Activated CD4-positive, alpha-beta memory T cell treated with anti-CD3 and anti-CD28 coated beads for 36 hours (primary cell): ENCODE measurements at regions not wholly inside any gene's neighbourhood (a gene's known extent, or its start where the extent isn't known, plus 50 kb on each side); places are given as distances from the start of the nearest gene placed in this dataset.

ENCODE experiments used
- CTCF ChIA-PET: fragments of 350-600 bp; sonication (Branson Sonifier 250); formaldehyde crosslinking; loops from one replicate; lab custom pipeline; 2021; ENCODE audit warnings: antibody characterized with exemption, inconsistent platforms; lab: Charles Lee
- POLR2A ChIA-PET: fragments of 350-600 bp; sonication (Branson Sonifier 250); formaldehyde crosslinking; loops from one replicate; lab custom pipeline; 2021; ENCODE audit warnings: antibody characterized with exemption; lab: Charles Lee
- DNase-seq: peaks from one replicate; pipeline ENCODE4 v3.0.0-alpha.2; 2020
- H3K27ac Mint-ChIP-seq: one replicate; pipeline ENCODE4 v1.8.0; 2021; ENCODE audit warnings: mixed read lengths
- H3K27me3 Mint-ChIP-seq: one replicate; pipeline ENCODE4 v1.8.0; 2021; ENCODE audit warnings: mixed read lengths
- H3K36me3 Mint-ChIP-seq: one replicate; pipeline ENCODE4 v1.8.0; 2021; ENCODE audit warnings: mixed read lengths
- H3K4me1 Mint-ChIP-seq: one replicate; pipeline ENCODE4 v1.8.0; 2021; ENCODE audit warnings: low read depth, mixed read lengths
- H3K4me3 Mint-ChIP-seq: one replicate; pipeline ENCODE4 v1.8.0; 2021; ENCODE audit warnings: mild to moderate bottlenecking, mixed read lengths
- H3K9me3 Mint-ChIP-seq: one replicate; pipeline ENCODE4 v1.8.0; 2021; ENCODE audit warnings: mixed read lengths
- intact Hi-C: fragments of 100-400 bp; cut with micrococcal nuclease; formaldehyde crosslinking; loops from one replicate; pipeline ENCODE4 v1.15.1; 2023

DNA sequence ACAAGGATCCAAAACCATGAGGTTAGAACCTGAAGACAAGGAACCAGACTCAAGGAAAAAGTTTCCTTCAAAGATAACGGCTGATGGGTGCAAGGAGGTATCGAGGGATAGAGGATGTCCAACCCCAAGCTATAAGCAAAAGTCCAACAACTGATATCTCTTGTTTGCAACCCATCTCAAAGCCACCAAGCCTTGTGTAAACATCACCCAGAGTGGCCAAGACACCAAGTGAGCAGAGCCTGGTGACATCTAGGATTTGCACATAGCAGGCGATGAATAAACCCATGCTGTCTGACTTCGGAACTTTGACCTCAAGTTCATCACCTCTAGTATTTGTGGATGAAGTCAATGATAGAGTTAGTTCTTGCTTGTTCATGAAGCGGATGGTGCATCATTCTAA, 180.7 kb downstream of the ETS2 start:
- no peak overlapping the region for H3K27ac Mint-ChIP-seq
- no peak overlapping the region for H3K4me3 Mint-ChIP-seq
- ChIA-PET CTCF (no interaction called here), POLR2A (no interaction called here)
- H3K4me1 Mint-ChIP-seq = peaks cover 18% of the 10 kb centered on the region
- H3K9me3 Mint-ChIP-seq = no peaks in the 10 kb centered on the region
- intact Hi-C loops = loop anchor here (10.0 kb wide), 1 partner anchor 152 kb away; no protein-coding TSS in a partner anchor
- peaks cover 2% of the 10 kb centered on the region for H3K36me3 Mint-ChIP-seq
- peaks cover 56% of the 10 kb centered on the region for H3K27me3 Mint-ChIP-seq
- no peak for DNase-seq

DNA sequence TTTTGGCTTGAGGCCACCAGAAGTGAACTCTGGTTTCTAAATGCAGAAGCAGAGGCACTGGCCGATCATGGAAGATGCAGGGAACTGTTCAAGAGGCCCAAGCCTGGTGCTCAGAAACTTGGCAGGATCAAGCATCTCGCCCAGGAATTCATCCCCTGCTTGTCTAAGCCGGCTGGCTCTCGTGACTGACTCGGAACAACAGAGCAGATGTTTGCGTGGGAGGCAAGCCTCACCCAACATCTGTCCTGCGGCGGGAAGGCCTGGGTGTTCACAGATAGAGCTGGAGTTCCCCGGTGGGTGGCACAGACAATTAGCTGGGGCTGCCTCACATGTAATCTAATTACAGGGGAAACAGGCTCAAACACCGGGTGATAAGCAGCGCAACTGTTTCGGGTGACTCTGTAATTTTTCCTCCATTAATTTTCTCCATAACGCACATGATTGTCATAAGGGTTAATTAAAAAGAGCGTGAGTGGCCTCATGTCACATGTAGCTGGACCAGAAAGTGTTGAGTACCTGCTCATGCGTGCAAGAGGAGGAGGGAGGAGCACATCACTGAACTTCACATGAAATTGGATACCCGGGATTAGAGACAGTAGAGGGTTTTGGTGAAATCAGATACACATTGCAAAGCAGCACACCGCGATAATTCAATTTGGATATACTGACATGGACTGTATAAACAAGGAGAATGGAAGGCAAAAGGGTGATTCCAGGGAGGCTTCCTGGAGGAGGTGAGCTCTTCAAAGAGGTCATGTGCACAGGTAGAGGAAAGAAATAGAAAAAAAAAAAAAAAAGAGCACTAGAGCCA, 180.0 kb downstream of the ETS2 start:
- CTCF ChIA-PET = interaction anchor here (0.5 kb wide), 1 partner anchor 216 kb away, joined by 3 read pairs; no protein-coding TSS in a partner anchor
- no peaks in the 10 kb centered on the region for H3K9me3 Mint-ChIP-seq
- POLR2A ChIA-PET = no interaction called here
- H3K36me3 Mint-ChIP-seq = peaks cover 2% of the 10 kb centered on the region
- peak; percentile 76 for DNase-seq
- no peak overlapping the region for H3K4me3 Mint-ChIP-seq
- peak overlapping the region; percentile 32 for H3K27ac Mint-ChIP-seq
- intact Hi-C loops = loop anchor here (1.0 to 10.0 kb wide), 2 partner anchors 151 to 217 kb away; no protein-coding TSS in a partner anchor
- H3K4me1 Mint-ChIP-seq = peaks cover 18% of the 10 kb centered on the region
- peaks cover 57% of the 10 kb centered on the region for H3K27me3 Mint-ChIP-seq

DNA sequence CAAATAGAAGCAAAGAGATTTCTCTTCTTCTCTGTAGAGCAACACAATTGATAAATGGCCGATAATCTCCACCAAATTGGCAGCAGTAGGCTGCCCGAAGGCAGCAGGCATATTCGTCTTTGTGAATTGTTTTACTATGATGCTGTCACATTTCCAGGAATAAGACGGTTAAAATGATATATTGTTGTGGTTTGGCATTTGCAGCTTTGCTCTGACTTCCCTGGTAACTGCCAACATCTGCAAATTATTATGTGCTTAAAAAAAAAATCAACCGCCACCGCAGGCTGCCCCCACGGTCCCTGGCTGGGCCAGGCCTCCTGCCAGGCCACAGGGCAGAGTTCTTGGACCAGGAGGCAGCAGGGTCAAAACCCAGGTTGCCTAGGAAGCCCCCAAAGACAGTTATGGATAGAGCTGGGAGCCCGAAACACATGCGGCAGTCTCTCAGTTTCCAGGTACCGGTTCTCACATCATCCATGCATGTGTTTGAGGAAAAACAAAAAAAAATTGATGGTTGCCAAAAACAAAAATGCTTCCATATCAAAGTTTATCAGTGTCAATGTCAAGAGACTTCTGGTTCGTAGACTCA, 179.3 kb downstream of the ETS2 start:
- Mint-ChIP-seq H3K4me3 (no peak overlapping the region), H3K4me1 (peaks cover 18% of the 10 kb centered on the region), H3K36me3 (peaks cover 2% of the 10 kb centered on the region), H3K27me3 (peaks cover 59% of the 10 kb centered on the region), H3K9me3 (no peaks in the 10 kb centered on the region), H3K27ac (peak overlapping the region; percentile 32)
- no peak for DNase-seq
- intact Hi-C loops = loop anchor here (1.0 to 10.0 kb wide), 2 partner anchors 150 to 217 kb away; no protein-coding TSS in a partner anchor
- ChIA-PET POLR2A (no interaction called here), CTCF (no interaction called here)

DNA sequence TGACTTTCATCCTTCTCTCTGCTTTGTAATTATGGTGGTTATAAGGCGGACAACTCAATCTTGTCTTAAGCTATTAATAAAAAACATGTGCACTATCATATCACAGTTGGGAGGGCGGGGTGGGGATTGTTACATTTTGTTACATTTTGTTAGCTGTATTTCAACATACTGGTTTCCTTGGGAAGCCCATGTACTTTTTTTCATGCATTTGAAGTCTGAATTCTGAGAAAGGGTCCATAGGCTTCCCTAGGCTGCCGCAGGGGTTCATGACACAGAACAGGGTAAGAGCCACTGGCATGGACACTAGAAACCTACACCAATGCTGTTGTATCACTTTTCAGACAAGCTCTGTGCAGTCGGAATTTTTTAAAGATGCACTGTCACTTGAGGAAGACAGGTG, 178.8 kb downstream of the ETS2 start:
- H3K4me1 Mint-ChIP-seq = peaks cover 18% of the 10 kb centered on the region
- H3K27ac Mint-ChIP-seq = no peak overlapping the region
- H3K27me3 Mint-ChIP-seq = peaks cover 59% of the 10 kb centered on the region
- no peak overlapping the region for H3K4me3 Mint-ChIP-seq
- POLR2A ChIA-PET = no interaction called here
- H3K36me3 Mint-ChIP-seq = peaks cover 2% of the 10 kb centered on the region
- no peak for DNase-seq
- no peaks in the 10 kb centered on the region for H3K9me3 Mint-ChIP-seq
- CTCF ChIA-PET = no interaction called here
- intact Hi-C loops = loop anchor here (10.0 kb wide), 1 partner anchor 150 kb away; no protein-coding TSS in a partner anchor

DNA sequence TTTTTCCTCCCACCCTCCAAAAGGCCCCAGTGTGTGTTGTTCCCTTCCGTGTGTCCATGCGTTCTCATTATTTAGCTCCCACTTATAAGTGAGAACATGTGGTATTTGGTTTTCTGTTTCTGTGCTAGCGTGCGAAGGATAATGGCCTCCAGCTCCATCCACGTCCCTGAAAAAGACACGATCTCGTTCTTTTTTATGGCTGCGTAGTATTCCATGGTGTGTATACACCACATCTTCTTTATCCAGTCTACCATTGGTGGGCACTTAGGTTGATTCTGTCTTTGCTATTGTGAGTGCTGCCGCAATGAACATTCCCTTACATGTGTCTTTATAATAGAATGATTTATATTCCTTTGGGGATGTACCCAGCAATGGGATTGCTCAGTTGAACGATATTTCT, 177.8 kb downstream of the ETS2 start:
- POLR2A ChIA-PET = no interaction called here
- Mint-ChIP-seq H3K27me3 (peaks cover 53% of the 10 kb centered on the region), H3K4me3 (no peak overlapping the region), H3K27ac (no peak overlapping the region), H3K9me3 (no peaks in the 10 kb centered on the region), H3K36me3 (peaks cover 2% of the 10 kb centered on the region), H3K4me1 (peaks cover 18% of the 10 kb centered on the region)
- intact Hi-C loops = loop anchor here (10.0 kb wide), 1 partner anchor 149 kb away; no protein-coding TSS in a partner anchor
- CTCF ChIA-PET = interaction anchor here (0.7 kb wide), 1 partner anchor 161 kb away, joined by 3 read pairs; no protein-coding TSS in a partner anchor
- DNase-seq = no peak

DNA sequence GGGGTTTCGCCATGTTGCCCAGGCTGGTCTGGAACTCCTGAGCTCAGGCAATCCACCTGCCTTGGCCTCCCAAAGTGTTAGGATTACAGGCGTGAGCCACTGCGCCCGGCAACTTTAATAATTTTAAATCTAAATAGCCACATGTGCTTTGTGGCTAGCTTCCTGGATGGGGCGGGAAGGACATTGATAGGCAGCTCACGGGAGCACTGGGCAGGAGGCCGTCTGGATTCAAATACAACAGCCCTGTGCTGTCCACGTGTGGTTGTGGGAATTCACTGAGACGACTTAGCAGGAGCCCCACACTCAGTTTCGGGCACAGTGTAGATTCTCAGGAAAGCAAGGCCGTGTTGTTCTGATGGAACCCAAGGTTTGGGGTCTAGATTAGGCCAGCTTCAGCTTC, 177.1 kb downstream of the ETS2 start:
- Mint-ChIP-seq H3K36me3 (peaks cover 2% of the 10 kb centered on the region), H3K4me1 (peaks cover 18% of the 10 kb centered on the region), H3K9me3 (no peaks in the 10 kb centered on the region), H3K27me3 (peaks cover 47% of the 10 kb centered on the region), H3K4me3 (no peak overlapping the region), H3K27ac (no peak overlapping the region)
- no peak for DNase-seq
- POLR2A ChIA-PET = no interaction called here
- intact Hi-C loops = loop anchor here (10.0 kb wide), 1 partner anchor 148 kb away; no protein-coding TSS in a partner anchor
- CTCF ChIA-PET = no interaction called here

DNA sequence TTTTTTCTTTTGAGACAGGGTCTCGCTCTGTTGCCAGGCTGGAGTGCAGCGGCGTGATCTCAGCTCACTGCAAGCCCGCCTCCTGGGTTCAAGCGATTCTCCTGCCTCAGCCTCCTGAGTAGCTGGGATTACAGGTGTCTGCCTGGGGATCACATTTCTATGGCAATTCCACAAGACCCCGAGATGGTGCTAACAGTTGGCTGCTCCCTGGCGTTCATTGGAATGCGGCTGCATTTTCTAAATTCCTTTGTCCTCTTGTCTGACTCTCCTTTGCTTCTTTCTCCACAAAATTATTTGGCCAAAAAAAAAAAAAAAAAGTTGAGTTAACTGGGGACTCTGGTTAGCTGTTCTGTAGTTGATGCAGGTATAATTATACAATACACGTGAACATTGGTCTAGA, 176.4 kb downstream of the ETS2 start:
- Mint-ChIP-seq H3K4me3 (no peak overlapping the region), H3K36me3 (peaks cover 2% of the 10 kb centered on the region), H3K27ac (no peak overlapping the region), H3K4me1 (peaks cover 18% of the 10 kb centered on the region), H3K27me3 (peaks cover 51% of the 10 kb centered on the region), H3K9me3 (no peaks in the 10 kb centered on the region)
- DNase-seq = no peak
- ChIA-PET POLR2A (no interaction called here), CTCF (no interaction called here)
- intact Hi-C loops = loop anchor here (10.0 kb wide), 1 partner anchor 147 kb away; no protein-coding TSS in a partner anchor

DNA sequence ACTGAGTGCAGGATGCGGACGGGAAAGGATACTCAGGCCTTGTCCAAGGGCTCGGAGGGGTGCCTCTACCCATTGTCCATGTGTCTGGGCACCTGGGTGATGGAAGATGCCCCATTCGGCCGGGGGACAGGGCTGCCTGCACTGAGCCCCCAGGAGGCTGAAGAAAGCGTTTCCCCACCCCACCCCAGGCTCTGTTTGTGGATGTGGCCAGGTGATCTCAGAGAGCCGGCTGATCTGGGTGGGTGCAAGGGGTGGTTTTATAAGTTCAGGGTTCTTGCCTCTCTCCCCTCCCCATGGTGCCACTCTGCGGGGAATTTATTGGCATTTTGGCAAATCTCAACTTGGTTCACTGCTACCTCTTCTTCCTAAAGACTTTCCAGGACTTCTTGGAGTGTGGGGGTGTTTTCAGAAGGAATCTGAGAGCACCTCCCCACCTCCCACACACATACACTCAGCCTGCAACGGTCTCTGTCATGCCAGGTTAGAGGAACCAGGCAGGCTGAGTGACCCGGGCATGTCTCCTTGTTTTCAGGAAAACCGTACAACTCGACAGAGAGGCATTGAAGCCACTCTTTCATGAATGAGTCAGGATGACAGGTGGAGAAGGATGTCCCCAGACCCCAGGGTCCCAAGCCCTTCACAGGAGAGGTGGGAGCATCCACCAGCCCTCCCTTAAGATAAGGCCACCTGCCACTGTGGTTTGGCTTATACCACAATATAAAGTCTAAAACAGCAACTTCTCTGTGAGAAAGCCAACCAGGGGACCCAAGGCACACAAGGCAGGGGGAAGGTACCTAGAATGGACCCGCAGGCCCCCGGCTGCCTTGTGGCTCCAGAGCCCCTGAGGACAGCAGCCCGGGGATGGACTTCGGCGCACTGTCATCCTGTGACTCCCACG, 174.9 kb downstream of the ETS2 start:
- intact Hi-C loops = loop anchor here (10.0 kb wide), 1 partner anchor 146 kb away; no protein-coding TSS in a partner anchor
- DNase-seq = no peak
- ChIA-PET POLR2A (no interaction called here), CTCF (no interaction called here)
- Mint-ChIP-seq H3K36me3 (peaks cover 2% of the 10 kb centered on the region), H3K4me3 (no peak overlapping the region), H3K9me3 (no peaks in the 10 kb centered on the region), H3K4me1 (peaks cover 13% of the 10 kb centered on the region), H3K27me3 (peaks cover 41% of the 10 kb centered on the region), H3K27ac (no peak overlapping the region)

DNA sequence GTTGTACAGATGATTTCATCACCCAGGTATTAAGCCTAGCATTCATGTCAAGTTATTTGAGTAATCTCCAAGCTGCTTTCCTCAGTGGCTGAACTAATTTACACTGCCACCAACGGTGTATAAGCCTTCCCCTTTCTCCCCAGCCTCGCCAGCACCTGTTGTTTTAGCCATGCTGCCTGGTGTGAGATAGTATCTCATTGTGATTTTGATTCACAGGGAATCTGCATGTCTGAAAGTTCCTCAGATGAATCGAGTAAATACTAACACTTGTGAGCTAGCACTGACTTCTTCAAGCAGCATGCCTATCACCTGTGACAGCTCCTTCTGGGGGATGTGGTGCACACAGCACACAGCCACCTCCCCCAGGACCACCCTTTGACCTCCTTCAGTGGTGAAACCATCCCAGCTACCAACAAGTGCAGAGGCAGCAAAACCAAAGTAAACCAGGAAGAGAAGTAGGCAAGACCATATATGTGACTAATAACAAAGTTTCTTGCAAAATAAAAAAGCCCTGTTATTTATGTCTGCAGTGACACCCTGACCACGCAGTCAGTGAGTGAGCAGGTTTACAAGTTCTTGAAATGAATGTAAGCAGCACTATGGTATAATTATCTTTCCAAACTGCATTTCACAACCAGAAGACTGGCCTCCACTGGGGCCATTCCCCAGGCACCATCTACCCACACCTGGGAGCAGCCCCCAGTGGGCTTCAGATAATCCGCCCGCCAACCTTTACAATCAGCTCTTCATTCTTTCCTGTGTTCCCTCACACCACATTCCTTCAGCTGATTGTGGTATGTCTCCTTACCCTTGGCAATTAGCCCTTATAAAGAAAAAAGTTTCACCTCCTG, 173.8 kb downstream of the ETS2 start:
- intact Hi-C loops = loop anchor here (10.0 kb wide), 1 partner anchor 145 kb away; no protein-coding TSS in a partner anchor
- POLR2A ChIA-PET = no interaction called here
- H3K27me3 Mint-ChIP-seq = peaks cover 38% of the 10 kb centered on the region
- CTCF ChIA-PET = no interaction called here
- H3K4me1 Mint-ChIP-seq = peaks cover 1% of the 10 kb centered on the region
- no peak overlapping the region for H3K4me3 Mint-ChIP-seq
- no peak overlapping the region for H3K27ac Mint-ChIP-seq
- no peaks in the 10 kb centered on the region for H3K9me3 Mint-ChIP-seq
- no peak for DNase-seq
- peaks cover 2% of the 10 kb centered on the region for H3K36me3 Mint-ChIP-seq

DNA sequence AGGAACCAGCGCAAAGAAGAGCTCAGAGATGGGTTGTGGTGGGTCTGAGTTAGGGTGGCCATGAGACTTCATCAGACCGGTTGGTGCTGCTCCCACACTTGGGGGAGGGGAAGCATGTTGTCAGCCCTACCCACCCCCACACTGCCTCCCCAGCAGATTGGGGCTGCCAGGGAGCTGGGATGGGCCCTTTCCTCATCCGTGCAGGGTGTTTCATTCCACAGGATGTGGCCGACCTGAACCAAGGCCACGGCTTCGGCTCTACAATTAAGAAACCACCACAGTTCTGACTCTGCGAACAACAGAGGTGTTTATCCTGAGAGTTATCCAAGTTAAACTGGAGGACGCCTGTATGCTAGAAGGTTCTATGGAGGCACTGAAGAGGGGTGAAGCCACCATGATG, 171.2 kb downstream of the ETS2 start:
- intact Hi-C loops = no loop called here

DNA sequence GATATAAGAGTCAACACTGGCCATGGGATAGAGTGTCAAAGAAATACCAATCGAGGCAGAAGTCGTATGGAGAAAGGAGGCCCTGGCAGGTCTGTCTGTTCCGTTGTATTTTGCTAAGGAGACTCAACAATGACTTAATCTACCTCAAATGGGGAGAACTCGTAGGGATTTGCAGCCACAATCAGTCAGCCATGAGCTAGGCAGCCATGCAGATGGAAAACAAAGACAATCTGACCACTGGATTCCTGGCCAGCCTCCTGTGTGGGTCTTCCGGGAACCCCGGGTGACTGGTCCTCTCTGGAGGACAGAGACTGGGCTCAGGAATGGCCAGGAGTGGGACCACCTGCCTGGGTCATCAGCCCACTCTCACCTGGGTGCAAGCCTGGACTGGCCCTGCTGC, 167.8 kb downstream of the ETS2 start:
- no peaks in the 10 kb centered on the region for H3K4me1 Mint-ChIP-seq
- POLR2A ChIA-PET = no interaction called here
- CTCF ChIA-PET = no interaction called here
- DNase-seq = no peak
- H3K36me3 Mint-ChIP-seq = no peaks in the 10 kb centered on the region
- no peak overlapping the region for H3K4me3 Mint-ChIP-seq
- intact Hi-C loops = no loop called here
- no peak overlapping the region for H3K27ac Mint-ChIP-seq
- H3K27me3 Mint-ChIP-seq = peaks cover 4% of the 10 kb centered on the region
- no peaks in the 10 kb centered on the region for H3K9me3 Mint-ChIP-seq

More for the DNA sequence above, 171.2 kb downstream of the ETS2 start:
- Mint-ChIP-seq H3K27ac (no peak overlapping the region), H3K9me3 (no peaks in the 10 kb centered on the region), H3K4me3 (no peak overlapping the region), H3K4me1 (no peaks in the 10 kb centered on the region), H3K36me3 (no peaks in the 10 kb centered on the region), H3K27me3 (peaks cover 23% of the 10 kb centered on the region)
- DNase-seq = no peak
- ChIA-PET CTCF (no interaction called here), POLR2A (no interaction called here)
